Mesendoderm (in vitro differentiated cells): ENCODE measurements at regions not wholly inside any gene's neighbourhood (a gene's known extent, or its start where the extent isn't known, plus 50 kb on each side); places are given as distances from the start of the nearest gene placed in this dataset.

Experiments
- DNase-seq: peaks from one replicate; pipeline ENCODE4 v3.0.0; 2013
- H2AK5ac ChIP-seq: 2 replicates; pipeline ENCODE4 v1.6.1; 2013; ENCODE audit warnings: low read length, inconsistent platforms
- H2BK120ac ChIP-seq: 2 replicates; pipeline ENCODE4 v1.6.1; 2013; ENCODE audit warnings: low read depth, mild to moderate bottlenecking, low read length, moderate library complexity, mixed read lengths
- H2BK15ac ChIP-seq: replicated peaks from 2 replicates; pipeline ENCODE4 v1.6.1; 2013; ENCODE audit warnings: low read depth, mild to moderate bottlenecking, moderate library complexity
- H2BK5ac ChIP-seq: 2 replicates; pipeline ENCODE4 v1.6.1; 2013; ENCODE audit warnings: low read length, inconsistent platforms
- H3K18ac ChIP-seq: 2 replicates; pipeline ENCODE4 v1.6.1; 2013; ENCODE audit warnings: mild to moderate bottlenecking, low read length, mixed read lengths
- H3K23ac ChIP-seq: one replicate; pipeline ENCODE4 v1.6.1; 2013; ENCODE audit warnings: low read length
- H3K27ac ChIP-seq: 2 replicates; pipeline ENCODE4 v1.5.1; 2013; ENCODE audit warnings: low read depth, mild to moderate bottlenecking, inconsistent platforms, low read length, moderate library complexity
- H3K27me3 ChIP-seq: 2 replicates; pipeline ENCODE4 v1.6.1; 2013; ENCODE audit warnings: low read length, control low read depth, mild to moderate bottlenecking, inconsistent platforms; ENCODE audit not compliant: insufficient read depth, poor library complexity
- H3K36me3 ChIP-seq: 2 replicates; pipeline ENCODE4 v1.6.1; 2013; ENCODE audit warnings: low read length, inconsistent platforms; ENCODE audit not compliant: control insufficient read depth, insufficient read depth
- H3K4ac ChIP-seq: one replicate; pipeline ENCODE4 v1.6.1; 2013; ENCODE audit warnings: low read depth, mild to moderate bottlenecking, low read length, moderate library complexity
- H3K4me1 ChIP-seq: 2 replicates; pipeline ENCODE4 v1.6.1; 2013; ENCODE audit warnings: low read depth, low read length, inconsistent platforms; ENCODE audit not compliant: control insufficient read depth
- H3K4me2 ChIP-seq: 2 replicates; pipeline ENCODE4 v1.6.1; 2013; ENCODE audit warnings: low read length
- H3K4me3 ChIP-seq: 2 replicates; pipeline ENCODE4 v1.5.1; 2013; ENCODE audit warnings: mild to moderate bottlenecking, low read length
- H3K56ac ChIP-seq: one replicate; pipeline ENCODE4 v1.6.1; 2013; ENCODE audit warnings: low read length
- H3K79me1 ChIP-seq: 2 replicates; pipeline ENCODE4 v1.6.1; 2013; ENCODE audit warnings: low read length, inconsistent platforms
- H3K79me2 ChIP-seq: 2 replicates; pipeline ENCODE4 v1.6.1; 2013; ENCODE audit warnings: mild to moderate bottlenecking, low read length; ENCODE audit not compliant: control insufficient read depth, insufficient read depth
- H3K9ac ChIP-seq: 2 replicates; pipeline ENCODE4 v1.6.1; 2013; ENCODE audit warnings: low read length, inconsistent platforms
- H4K5ac ChIP-seq: one replicate; pipeline ENCODE4 v1.6.1; 2013; ENCODE audit warnings: low read length
- H4K8ac ChIP-seq: one replicate; pipeline ENCODE4 v1.6.1; 2013; ENCODE audit warnings: low read depth, mild to moderate bottlenecking, control low read depth, low read length, moderate library complexity
- WGBS: extraction: QIAGEN DNeasy Blood & Tissue Kit; methylation state at CpG from one replicate; pipeline ENCODE4 v1.1.7; 2013; ENCODE audit warnings: low lambda C conversion rate, missing lambda C conversion rate; ENCODE audit not compliant: insufficient coverage; ENCODE audit errors: extremely low coverage; 5-methylcytosine and 5-hydroxymethylcytosine counted together

- no peak overlapping the region for H2BK15ac ChIP-seq
Measured at GRCh38 chr3:13234666-13235065, 161.4 kb upstream of the IQSEC1 start.

GRCh38 chr3:13233487-13234485 is 160.6 kb upstream of the IQSEC1 start:
- Histone ChIP-seq H4K8ac (no peak overlapping the region), H3K4me2 (no peak overlapping the region), H4K5ac (no peak overlapping the region), H3K56ac (peak overlapping the region; percentile 2), H3K23ac (no peak overlapping the region), H3K27ac (no peak overlapping the region), H3K4ac (no peak overlapping the region), H3K4me1 (no peaks in the 10 kb centered on the region), H2AK5ac (no peak overlapping the region), H3K9ac (no peak overlapping the region), H3K27me3 (no peaks in the 10 kb centered on the region), H3K79me2 (no peaks in the 10 kb centered on the region), H2BK5ac (no peak overlapping the region), H3K4me3 (no peak overlapping the region), H2BK120ac (no peak overlapping the region), H3K36me3 (no peaks in the 10 kb centered on the region), H3K18ac (no peak overlapping the region), H3K79me1 (no peaks in the 10 kb centered on the region), H2BK15ac (no peak overlapping the region)
- no CpG with 5 or more reads among the region's 18 CpGs for WGBS
- no peak for DNase-seq

More at GRCh38 chr3:13234666-13235065, 161.4 kb upstream of the IQSEC1 start:
- Histone ChIP-seq H3K27ac (no peak overlapping the region), H2BK5ac (no peak overlapping the region), H3K4me3 (no peak overlapping the region), H3K79me1 (no peaks in the 10 kb centered on the region), H2AK5ac (no peak overlapping the region), H4K8ac (no peak overlapping the region), H4K5ac (no peak overlapping the region), H3K79me2 (no peaks in the 10 kb centered on the region), H3K36me3 (no peaks in the 10 kb centered on the region), H3K4ac (no peak overlapping the region), H2BK120ac (no peak overlapping the region), H3K27me3 (no peaks in the 10 kb centered on the region), H3K4me1 (no peaks in the 10 kb centered on the region), H3K56ac (no peak overlapping the region), H3K9ac (no peak overlapping the region), H3K23ac (no peak overlapping the region), H3K4me2 (no peak overlapping the region), H3K18ac (no peak overlapping the region)
- no CpG with 5 or more reads among the region's 9 CpGs for WGBS
- DNase-seq: no peak

GRCh38 chr3:13231781-13232666 is 158.8 kb upstream of the IQSEC1 start:
- H3K79me2 ChIP-seq: no peaks in the 10 kb centered on the region
- no peak overlapping the region for H3K4ac ChIP-seq
- no peaks in the 10 kb centered on the region for H3K36me3 ChIP-seq
- no peak overlapping the region for H3K27ac ChIP-seq
- no peaks in the 10 kb centered on the region for H3K79me1 ChIP-seq
- H4K8ac ChIP-seq: no peak overlapping the region
- H3K9ac ChIP-seq: no peak overlapping the region
- H3K4me2 ChIP-seq: no peak overlapping the region
- no peak overlapping the region for H3K4me3 ChIP-seq
- H2BK120ac ChIP-seq: no peak overlapping the region
- H2BK5ac ChIP-seq: no peak overlapping the region
- H3K18ac ChIP-seq: no peak overlapping the region
- H2AK5ac ChIP-seq: no peak overlapping the region
- WGBS: no CpG with 5 or more reads among the region's 22 CpGs
- H3K23ac ChIP-seq: no peak overlapping the region
- DNase-seq: peak; percentile 30
- H3K4me1 ChIP-seq: no peaks in the 10 kb centered on the region
- H4K5ac ChIP-seq: no peak overlapping the region
- no peak overlapping the region for H3K56ac ChIP-seq
- H2BK15ac ChIP-seq: no peak overlapping the region
- no peaks in the 10 kb centered on the region for H3K27me3 ChIP-seq

GRCh38 chr3:13229273-13229949 is 156.2 kb upstream of the IQSEC1 start:
- Histone ChIP-seq H3K27me3 (no peaks in the 10 kb centered on the region), H4K8ac (no peak overlapping the region), H3K79me2 (no peaks in the 10 kb centered on the region), H3K23ac (no peak overlapping the region), H3K27ac (no peak overlapping the region), H3K56ac (no peak overlapping the region), H2BK15ac (no peak overlapping the region), H2AK5ac (no peak overlapping the region), H3K79me1 (no peaks in the 10 kb centered on the region), H3K18ac (no peak overlapping the region), H3K4ac (no peak overlapping the region), H3K4me2 (no peak overlapping the region), H3K36me3 (no peaks in the 10 kb centered on the region), H2BK120ac (no peak overlapping the region), H4K5ac (no peak overlapping the region), H3K4me3 (no peak overlapping the region), H3K4me1 (no peaks in the 10 kb centered on the region), H3K9ac (no peak overlapping the region), H2BK5ac (no peak overlapping the region)
- no CpG with 5 or more reads among the region's 8 CpGs for WGBS
- DNase-seq: peak; percentile 90

- H3K4ac ChIP-seq: no peak overlapping the region
Measured at GRCh38 chr3:13228584-13228983, 155.4 kb upstream of the IQSEC1 start.

More at GRCh38 chr3:13228584-13228983, 155.4 kb upstream of the IQSEC1 start:
- no peak overlapping the region for H3K56ac ChIP-seq
- H2BK120ac ChIP-seq: no peak overlapping the region
- no peaks in the 10 kb centered on the region for H3K79me2 ChIP-seq
- no peaks in the 10 kb centered on the region for H3K27me3 ChIP-seq
- WGBS: no CpG with 5 or more reads among the region's 3 CpGs
- H3K4me3 ChIP-seq: no peak overlapping the region
- H3K27ac ChIP-seq: no peak overlapping the region
- H3K79me1 ChIP-seq: no peaks in the 10 kb centered on the region
- H2AK5ac ChIP-seq: no peak overlapping the region
- no peak overlapping the region for H3K18ac ChIP-seq
- H3K36me3 ChIP-seq: no peaks in the 10 kb centered on the region
- H3K23ac ChIP-seq: no peak overlapping the region
- H3K4me1 ChIP-seq: no peaks in the 10 kb centered on the region
- H4K5ac ChIP-seq: no peak overlapping the region
- no peak overlapping the region for H2BK15ac ChIP-seq
- H3K4me2 ChIP-seq: no peak overlapping the region
- no peak for DNase-seq
- no peak overlapping the region for H4K8ac ChIP-seq
- H3K9ac ChIP-seq: no peak overlapping the region
- no peak overlapping the region for H2BK5ac ChIP-seq
